ENCODE measurements at regions not wholly inside any gene's neighbourhood (a gene's known extent, or its start where the extent isn't known, plus 50 kb on each side); places are given as distances from the start of the nearest gene placed in this dataset.

GRCh38 chr2:151042964-151043363, 218.7 kb downstream of the RBM43 start:
- Mint-ChIP-seq H3K4me3 (no peak overlapping the region), H3K27me3 (ENCODE audit: low read depth) (no peaks in the 10 kb centered on the region; the same call in 1 of the 2 replicates), H3K27ac (no peak overlapping the region), H3K4me1 (0 out of 2 replicates have a peak, but pooled peaks cover 5% of the 10 kb centered on the region), H3K9me3 (peaks cover 32% of the 10 kb centered on the region), H3K36me3 (peaks cover 12% of the 10 kb centered on the region)
- ChIA-PET CTCF (no interaction called here), POLR2A (no interaction called here)
- TF ChIP-seq GTF2I (CRISPR knock-in tag; conservative IDR thresholded peaks at IDR 0.05) (no peak), HMGXB4 (CRISPR knock-in tag; IDR thresholded peaks at IDR 0.05) (no peak), PRRX2 (CRISPR knock-in tag; IDR thresholded peaks at IDR 0.05) (no peak), CTCF (IDR thresholded peaks at IDR 0.05) (no peak), MLX (CRISPR knock-in tag; IDR thresholded peaks at IDR 0.05) (no peak), SP1 (CRISPR knock-in tag; conservative IDR thresholded peaks at IDR 0.05) (no peak), FOXJ3 (CRISPR knock-in tag; IDR thresholded peaks at IDR 0.05; ENCODE audit: borderline replicate concordance) (no peak)
- DNase-seq (ENCODE audit: low spot score) (no peak), ATAC-seq (no peak)

GRCh38 chr2:151040039-151040438, 221.6 kb downstream of the RBM43 start:
- DNase-seq (ENCODE audit: low spot score) (no peak), ATAC-seq (no peak)
- ChIA-PET CTCF (interaction anchor here (2.3 kb wide), 1 partner anchor 12 kb away, joined by 6 read pairs; no protein-coding TSS in a partner anchor), POLR2A (no interaction called here)
- Mint-ChIP-seq H3K9me3 (peaks cover 22% of the 10 kb centered on the region), H3K27me3 (ENCODE audit: low read depth) (no peaks in the 10 kb centered on the region; the same call in 1 of the 2 replicates), H3K4me1 (peaks cover 17% of the 10 kb centered on the region), H3K27ac (no peak overlapping the region), H3K36me3 (peaks cover 9% of the 10 kb centered on the region; the same call in 1 of the 2 replicates), H3K4me3 (no peak overlapping the region)
- TF ChIP-seq ZBTB43 (CRISPR knock-in tag; IDR thresholded peaks at IDR 0.05) (no peak), FOXK1 (CRISPR knock-in tag; IDR thresholded peaks at IDR 0.05) (no peak), PREB (CRISPR knock-in tag; IDR thresholded peaks at IDR 0.05; ENCODE audit: borderline replicate concordance) (no peak), NFATC4 (CRISPR knock-in tag; IDR thresholded peaks at IDR 0.05) (no peak), PRDM15 (CRISPR knock-in tag; IDR thresholded peaks at IDR 0.05) (no peak), ZMAT4 (CRISPR knock-in tag; IDR thresholded peaks at IDR 0.05) (no peak), RORB (CRISPR knock-in tag; IDR thresholded peaks at IDR 0.05) (no peak), CBFB (CRISPR knock-in tag; IDR thresholded peaks at IDR 0.05; ENCODE audit: low read depth) (no peak), ESRRA (CRISPR knock-in tag; IDR thresholded peaks at IDR 0.05; ENCODE audit: borderline replicate concordance) (no peak), ZNF121 (CRISPR knock-in tag; IDR thresholded peaks at IDR 0.05) (no peak), MYBL2 (CRISPR knock-in tag; IDR thresholded peaks at IDR 0.05) (no peak), ARID4B (CRISPR knock-in tag; IDR thresholded peaks at IDR 0.05; ENCODE audit: borderline replicate concordance) (no peak), ZNF232 (CRISPR knock-in tag; IDR thresholded peaks at IDR 0.05) (no peak), ELF4 (CRISPR knock-in tag; IDR thresholded peaks at IDR 0.05; ENCODE audit: low read depth) (no peak)

All from WTC11 (cell line).